ENCODE measurements at regions not wholly inside any gene's neighbourhood (a gene's known extent, or its start where the extent isn't known, plus 50 kb on each side); places are given as distances from the start of the nearest gene placed in this dataset.
"Not testable (repeated sequence)": the region's sequence is repeated elsewhere in the genome, so short reads cannot be mapped to it uniquely, and the experiment has no call there.

DNA sequence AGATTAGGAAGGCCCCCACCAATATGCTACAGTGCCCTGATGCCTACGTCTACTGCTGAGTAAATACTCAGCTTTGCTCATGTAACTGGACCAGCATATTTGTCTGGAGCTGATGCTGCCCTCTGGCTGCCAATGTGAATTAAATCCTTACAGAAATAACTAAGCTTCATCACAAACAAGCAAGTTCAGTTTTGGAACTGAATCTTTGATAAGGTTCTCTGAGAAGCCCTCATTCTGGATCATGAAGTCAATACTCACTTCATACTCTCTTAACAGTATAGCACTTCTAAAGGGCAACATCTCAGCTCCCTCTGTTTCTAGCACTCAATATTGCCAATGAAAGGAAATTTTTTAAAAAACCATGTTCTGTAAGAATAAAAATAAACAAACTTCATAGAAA, 246.7 kb downstream of the ETV1 start:
- no peak for DNase-seq

DNA sequence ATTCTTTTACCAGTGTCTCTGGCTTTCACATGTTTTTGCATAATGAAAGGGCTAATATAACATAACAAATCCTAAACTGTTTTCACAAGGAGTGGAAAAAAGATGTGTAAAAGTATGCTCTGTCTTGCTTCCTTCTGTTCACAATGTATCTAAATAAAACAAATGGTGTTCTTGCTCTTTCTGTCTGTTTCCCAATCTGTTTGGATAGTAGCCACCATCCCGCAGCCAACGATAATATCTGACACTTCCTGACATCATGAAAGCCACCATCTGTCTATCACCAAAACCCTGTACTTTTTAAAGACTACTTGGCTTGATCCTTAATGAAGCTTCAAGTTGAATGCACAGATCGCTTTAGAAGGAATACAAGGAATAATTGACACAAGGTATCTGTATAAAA, 246.2 kb downstream of the ETV1 start:
- DNase-seq, result no peak

DNA sequence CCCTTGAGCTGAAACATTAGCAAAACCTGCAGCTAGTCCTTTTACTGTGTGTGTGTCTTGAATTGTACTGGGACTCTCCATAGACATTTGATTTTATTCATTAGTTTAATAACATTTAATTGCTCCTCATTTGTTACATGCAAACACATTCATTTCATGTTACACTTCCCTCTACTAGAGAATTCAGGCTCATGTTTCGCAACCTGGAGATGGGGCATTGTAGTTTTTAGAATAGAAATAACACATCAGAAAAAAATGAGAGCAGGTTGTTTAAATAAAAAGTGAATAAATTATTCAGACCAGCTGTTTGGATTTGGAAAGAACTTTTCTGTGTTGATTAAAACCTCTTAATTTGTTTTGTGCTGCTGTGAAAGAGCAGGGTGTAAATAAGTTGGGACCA, 243.9 kb downstream of the ETV1 start:
- DNase-seq, result no peak

DNA sequence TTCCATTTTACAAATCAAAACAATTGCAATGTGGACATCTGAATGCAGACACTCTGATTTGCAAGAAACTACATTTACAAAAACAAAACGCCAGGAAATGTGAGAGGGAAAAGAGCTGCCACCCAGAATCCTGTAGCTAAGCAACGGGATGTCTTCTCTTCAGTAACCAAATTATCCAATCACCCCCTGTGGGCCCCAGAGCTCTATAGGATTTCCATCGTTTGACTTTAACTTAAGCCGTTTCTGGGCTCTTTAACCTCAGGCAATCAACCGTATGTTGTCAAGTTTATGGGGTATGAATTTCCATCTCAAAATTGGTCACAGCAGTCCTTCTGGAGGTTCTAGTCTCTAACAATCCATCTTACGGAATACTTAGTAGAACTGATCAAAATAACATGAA, 240.5 kb downstream of the ETV1 start:
- DNase-seq, result no peak

DNA sequence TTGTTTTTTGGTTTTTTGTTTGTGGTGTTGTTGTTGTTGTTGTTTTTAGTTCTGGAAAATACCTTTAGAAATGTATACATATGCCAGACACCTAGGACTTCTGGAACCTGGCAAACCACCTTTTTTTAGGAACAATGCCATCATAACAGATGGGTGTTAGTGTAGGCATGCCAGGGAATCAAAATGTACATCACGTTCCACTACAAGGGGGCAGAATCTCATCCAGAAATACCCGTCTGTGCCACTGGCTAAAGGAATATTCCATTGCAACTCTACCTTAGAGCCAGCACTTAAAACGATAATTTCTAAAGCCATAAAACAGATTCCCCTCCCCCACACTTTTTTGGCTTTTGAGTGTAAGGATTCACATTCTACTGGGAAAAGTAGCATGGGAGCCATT, 239.8 kb downstream of the ETV1 start:
- DNase-seq, result no peak

DNA sequence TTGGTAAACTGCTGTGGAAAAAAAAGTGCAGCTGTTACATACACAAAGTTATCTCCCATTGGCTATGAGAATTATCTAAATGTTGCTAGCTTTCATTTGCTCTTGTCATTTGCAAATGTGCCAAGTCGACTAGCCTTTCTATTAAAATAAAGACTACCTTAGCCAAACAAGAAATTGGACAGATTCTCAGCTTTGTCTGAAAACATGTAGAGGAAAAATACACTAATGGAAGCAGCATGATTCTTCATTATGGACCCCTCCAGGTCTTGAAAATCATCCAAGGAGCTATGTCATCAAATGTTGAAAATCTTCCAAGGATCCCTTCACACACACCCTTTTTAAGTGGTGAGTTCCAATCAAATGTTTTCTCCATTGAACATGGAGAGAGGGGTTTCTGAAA, 237.7 kb downstream of the ETV1 start:
- DNase-seq, result no peak

DNA sequence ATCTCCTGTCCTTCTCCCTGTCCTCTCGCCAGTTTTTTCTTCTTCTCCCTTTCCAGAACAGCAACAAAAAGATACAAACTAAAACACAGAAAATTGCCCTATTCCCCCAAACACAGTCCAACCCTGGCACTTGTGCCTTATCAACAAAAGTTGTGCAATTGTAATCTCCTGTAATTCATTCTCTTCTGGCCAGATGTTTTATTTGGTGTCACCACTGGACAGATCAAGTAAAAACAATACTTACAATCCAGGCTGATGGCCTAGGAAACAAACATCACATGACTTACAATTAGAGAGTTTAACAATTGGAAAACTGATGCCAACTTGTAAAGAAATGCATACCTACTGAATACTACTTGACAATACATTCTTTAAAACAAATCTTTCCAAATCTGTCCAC, 231.6 kb downstream of the ETV1 start:
- DNase-seq, result no peak

DNA sequence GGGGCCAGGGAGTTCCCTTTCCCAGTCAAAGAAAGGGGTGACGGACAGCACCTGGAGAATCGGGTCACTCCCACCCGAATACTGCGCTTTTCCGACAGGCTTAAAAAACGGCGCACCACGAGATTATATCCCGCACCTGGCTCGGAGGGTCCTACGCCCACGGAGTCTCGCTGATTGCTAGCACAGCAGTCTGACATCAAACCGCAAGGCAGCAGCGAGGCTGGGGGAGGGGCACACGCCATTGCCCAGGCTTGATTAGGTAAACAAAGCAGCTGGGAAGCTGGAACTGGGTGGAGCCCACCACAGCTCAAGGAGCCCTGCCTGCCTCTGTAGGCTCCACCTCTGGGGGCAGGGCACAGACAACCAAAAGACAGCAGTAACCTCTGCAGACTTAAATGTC, 223.6 kb downstream of the ETV1 start:
- not testable (repeated sequence) for DNase-seq

DNA sequence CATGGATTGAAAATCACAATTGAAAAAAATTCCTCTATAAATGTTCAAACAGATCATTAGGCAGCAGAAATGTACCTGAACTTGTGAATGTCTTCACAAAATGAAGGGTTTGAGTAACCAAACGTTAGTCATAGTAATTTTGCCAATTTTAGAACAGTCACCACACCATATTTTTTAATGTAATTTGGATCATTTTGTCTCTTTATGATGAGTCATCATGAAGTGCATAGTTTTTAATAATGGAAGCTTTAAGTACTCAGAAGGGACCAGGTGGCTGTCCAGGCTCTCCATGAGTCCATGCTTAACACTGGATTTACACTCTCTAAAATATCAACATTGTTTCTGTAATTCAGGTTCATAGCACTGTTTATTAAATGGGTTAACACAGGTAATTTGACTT, 219.2 kb downstream of the ETV1 start:
- DNase-seq, result no peak

DNA sequence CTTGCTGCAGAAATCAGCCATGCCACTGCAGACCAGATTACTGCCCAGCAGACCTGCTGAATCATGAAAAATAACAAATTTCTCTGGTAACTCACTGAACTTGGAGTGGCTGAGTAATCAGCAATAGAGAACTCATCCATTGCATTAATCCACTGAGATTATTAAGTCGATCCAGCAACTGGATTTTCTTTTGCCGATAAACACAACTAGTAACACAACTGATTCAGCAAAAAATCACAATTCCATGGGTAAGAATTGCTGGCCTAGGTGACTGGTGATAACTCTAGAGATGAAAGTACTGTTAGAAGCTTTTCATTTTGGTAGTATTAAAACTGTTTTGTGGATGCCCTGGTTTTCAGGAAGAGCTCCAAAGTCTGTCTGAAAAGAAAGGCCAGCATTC, 214.5 kb downstream of the ETV1 start:
- DNase-seq, result no peak

DNA sequence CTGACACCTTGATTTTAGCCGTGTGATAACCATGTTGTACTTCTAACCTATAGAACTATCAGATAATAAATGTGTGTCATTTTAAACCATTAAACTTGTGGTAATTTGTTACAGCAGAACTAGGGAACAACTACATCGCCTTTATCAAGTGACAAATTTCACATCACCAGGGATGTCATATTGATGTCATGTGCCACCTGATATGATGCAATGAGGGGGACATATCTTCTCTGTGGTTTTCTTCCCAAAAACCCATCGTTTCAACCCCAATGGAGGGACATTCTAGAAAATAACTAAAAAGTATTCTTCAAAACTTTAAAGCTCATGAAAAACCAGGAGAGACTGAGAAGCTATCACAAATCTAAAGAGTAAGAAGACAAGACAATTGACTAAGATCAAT, 212.2 kb downstream of the ETV1 start:
- DNase-seq, result no peak

DNA sequence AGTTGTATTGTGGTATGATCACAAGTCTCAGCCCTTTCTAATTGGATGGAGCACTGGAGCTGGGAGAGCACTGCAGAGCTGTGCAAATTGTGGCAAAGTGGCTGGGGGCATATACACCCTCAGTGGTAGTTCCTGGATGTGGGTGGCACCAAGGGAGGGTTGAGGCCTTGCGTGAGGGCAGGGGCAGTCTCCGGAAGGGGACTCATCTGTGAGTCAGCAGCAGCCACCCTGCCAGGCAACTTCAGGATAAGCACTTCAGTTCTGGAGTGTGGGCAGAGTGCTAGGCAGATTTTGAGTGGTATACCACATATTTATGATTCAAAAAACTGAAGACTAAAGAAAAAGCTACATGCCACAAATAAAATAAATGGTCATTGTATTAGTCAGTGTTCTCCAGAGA, 210.5 kb downstream of the ETV1 start:
- peak; percentile 5 for DNase-seq

DNA sequence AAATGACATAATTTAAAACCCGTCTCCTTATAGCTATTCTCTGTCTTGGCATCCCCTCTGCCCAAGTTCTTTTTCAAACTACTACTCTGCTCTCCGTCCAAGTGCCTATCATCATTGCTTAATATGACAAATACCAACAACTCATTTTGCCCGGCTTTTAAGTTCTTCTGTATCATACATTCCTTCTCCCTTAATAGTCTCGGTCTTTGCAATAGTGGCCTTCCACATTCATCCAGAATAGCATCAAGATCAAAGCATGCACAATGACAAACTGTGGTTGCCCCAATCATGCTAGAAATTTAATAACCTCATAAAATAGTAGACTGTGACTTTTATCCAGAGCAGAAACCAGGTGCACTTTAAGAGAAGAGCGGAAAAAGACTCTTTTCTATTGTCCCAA, 198.9 kb downstream of the ETV1 start:
- DNase-seq, result no peak

DNA sequence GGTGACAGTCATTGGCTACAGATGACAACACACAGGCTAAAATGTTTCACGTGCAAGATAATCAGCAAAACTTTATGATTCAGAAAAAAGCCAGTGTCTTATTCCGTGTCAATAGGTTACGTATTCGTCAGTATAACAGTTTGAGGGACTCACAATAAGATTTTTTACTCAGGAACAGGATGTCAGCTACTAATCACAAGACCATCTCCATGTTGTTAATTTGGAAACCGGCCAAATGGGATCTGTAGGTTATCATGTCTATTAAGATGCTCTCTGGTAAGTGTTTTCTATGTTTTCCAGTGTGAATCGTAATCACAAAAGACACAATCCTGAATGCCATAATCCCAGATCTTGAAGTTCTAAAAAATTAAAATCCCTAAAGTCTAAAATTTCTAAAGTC, 197.3 kb downstream of the ETV1 start:
- no peak for DNase-seq

DNA sequence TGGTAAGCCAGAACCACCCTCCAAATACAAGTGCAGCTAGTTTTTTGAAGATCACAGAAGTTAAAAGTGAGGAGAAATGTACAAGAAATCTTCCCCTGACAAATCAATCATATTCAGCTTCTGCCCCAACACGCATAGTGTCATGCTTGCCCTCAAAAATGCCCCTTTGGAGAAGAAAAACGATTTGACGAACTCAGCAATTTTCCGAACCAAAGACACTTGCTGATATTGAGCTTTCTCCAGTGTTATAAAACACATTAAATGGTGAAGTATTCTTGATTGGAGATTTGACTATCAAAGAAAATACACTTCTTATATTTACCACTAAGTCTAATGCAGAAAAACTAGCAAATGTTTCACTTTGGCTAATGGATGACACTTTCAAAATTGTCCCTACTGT, 195.5 kb downstream of the ETV1 start:
- no peak for DNase-seq

DNA sequence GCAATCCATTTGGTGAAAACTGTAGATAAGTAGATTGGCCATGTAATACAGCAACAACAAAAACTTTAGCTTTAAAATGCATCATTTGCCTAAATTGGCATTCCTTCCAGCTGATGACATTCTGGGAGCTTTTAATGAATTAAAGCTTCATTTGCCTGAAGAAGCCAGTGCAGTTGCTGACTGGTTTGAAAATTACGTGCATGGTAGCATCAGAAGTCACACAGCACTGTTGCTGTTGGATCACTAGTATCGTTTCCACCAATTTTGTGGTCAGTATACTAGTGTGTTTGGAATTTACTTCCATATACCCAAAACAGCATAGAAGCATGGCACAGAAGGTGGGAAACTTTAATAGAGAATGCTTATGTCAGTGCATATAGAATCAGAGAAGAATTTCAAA, 194.9 kb downstream of the ETV1 start:
- DNase-seq, result no peak

DNA sequence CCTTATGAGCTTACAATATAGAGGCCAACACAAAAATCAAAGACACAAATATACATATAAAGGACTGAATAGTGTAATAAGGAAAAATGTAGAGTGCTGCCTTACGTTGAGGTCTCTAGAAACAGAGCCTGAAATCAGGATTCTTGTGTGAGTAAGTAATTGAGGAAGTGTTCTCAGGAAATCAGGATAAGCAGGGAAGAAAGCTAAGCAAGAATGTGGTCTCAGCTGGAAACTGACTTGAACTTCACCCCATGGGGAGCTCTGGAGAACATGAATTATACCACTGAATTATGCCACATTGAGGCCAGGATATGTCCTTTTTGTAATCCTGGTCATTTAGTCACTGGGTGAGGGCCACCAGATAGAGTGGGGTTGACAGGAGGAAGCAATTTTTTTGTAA, 191.9 kb downstream of the ETV1 start:
- no peak for DNase-seq

DNA sequence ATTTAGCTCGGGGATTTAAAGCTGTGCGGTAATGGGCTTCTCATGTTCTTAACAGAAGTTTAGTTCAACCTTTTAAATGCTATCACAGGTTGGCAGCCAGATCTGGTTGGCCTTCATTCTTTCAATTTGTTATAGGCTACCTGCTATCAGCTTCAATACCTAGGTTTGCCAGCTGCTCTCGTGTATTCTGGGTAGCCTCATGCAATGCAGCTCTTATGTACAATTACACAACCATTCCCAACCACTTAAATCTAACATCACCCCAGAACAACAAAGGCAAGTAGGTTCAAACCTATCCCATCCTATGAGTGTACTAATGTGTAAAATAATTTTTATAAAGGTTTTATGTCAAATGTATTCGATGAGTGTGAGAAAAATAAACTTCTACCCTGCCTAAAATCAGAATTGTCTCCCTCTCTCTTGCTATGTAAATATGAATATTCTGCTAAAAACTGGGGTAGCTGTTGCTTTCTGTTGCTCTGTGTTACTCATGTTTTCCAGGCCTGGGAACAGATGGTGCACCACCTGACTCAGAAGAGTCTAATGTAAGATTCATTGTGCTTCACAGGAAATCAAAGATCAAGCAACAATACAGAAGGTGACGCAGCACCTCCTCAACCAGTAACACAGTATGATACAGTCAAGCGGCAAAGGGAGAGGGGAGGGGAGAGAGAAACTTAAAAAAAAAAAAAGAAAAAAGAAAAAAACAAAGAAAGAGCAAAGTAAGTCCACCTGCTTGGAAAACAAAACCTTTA, 188.6 kb downstream of the ETV1 start:
- peak; percentile 12 for DNase-seq

DNA sequence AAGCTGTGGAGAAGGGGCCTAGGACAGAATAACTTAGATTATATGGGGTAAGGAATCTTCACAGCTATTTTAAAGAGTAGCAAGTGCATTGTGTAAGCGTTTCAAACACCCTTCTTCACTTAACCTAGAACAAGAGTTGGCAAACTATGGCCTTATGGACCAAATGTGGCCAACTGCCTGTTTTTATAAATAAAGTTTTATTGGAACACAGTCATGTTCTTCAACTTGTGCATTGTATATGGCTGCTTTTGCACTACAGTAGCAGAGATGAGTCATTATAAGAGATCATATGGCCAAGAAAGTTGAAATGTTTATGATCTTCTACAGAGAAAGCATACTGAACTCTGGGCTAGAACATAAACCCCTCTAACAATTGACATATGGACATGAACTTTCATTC, 187.8 kb downstream of the ETV1 start:
- DNase-seq, result no peak

DNA sequence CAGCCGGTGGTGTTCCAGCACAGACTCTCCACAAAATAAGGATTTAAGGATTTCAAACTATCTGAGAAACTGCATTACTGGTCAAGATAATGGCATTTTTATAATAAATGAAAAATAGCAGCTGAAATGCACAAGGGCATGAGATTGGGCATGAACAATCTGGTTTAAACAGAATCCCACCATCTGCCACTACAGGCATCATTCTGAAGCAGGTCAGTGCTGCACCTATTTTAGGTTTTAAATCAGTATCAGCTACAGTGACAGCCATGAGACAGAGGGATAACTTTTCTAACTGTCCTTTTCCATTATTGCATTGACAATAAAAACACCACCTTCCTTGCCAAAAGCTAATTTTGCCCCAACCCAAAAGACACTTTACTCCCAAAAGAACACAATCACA, 186.8 kb downstream of the ETV1 start:
- no peak for DNase-seq

DNA sequence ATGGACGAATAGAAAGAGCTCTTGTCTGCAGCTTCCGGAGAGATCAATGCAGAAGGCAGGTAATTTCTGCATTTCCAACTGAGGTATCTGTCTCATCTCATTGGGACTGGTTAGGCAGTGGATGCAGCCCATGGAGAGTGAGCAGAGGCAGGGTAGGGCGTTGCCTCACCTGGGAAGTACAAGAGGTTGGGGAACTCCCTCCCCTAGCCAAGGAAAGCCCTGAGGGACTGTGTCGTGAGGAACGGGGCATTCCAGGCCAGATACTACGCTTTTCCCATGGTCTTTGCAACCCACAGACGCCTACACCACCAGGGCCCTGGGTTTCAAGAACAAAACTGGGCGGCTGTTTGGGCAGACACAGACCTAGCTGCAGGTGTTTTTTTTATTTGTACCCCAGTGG, 186.3 kb downstream of the ETV1 start:
- no peak for DNase-seq

DNA sequence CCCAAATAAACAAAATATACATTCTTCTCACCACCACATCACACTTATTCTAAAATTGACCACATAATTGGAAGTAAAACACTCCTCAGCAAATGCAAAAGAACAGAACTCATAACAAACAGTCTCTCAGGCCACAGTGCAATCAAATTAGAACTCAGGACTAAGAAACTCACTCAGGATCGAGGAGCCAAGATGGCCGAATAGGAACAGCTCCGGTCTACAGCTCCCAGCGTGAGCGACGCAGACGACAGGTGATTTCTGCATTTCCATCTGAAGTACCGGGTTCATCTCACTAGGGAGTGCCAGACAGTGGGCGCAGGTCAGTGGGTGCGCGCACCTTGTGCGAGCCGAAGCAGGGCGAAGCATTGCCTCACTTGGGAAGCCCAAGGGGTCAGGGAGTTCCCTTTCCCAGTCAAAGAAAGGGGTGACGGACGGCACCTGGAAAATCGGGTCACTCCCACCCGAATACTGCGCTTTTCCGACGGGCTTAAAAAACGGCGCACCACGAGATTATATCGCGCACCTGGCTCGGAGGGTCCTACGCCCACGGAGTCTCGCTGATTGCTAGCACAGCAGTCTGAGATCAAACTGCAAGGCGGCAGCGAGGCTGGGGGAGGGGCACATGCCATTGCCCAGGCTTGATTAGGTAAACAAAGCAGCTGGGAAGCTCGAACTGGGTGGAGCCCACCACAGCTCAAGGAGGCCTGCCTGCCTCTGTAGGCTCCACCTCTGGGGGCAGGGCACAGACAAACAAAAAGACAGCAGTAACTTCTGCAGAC, 183.2 kb downstream of the ETV1 start:
- DNase-seq, result not testable (repeated sequence)

DNA sequence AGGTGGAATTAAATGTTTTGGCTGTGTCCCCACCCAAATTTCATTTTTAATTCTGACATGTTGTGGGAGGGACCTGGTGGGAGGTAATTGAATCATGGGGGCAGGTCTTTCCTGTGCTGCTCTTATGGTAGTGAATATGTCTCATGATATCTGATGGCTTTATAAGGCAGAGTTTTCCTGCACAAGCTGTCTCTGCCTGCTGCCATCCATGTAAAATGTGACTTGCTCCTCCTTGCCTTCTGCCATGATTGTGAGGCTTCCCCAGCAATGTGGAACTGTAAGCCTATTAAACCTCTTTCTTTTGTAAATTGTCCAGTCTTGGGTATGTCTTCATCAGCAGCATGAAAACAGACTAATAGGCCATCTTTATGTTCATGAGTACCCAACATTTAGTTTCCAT, 172.2 kb downstream of the ETV1 start:
- not testable (repeated sequence) for DNase-seq

DNA sequence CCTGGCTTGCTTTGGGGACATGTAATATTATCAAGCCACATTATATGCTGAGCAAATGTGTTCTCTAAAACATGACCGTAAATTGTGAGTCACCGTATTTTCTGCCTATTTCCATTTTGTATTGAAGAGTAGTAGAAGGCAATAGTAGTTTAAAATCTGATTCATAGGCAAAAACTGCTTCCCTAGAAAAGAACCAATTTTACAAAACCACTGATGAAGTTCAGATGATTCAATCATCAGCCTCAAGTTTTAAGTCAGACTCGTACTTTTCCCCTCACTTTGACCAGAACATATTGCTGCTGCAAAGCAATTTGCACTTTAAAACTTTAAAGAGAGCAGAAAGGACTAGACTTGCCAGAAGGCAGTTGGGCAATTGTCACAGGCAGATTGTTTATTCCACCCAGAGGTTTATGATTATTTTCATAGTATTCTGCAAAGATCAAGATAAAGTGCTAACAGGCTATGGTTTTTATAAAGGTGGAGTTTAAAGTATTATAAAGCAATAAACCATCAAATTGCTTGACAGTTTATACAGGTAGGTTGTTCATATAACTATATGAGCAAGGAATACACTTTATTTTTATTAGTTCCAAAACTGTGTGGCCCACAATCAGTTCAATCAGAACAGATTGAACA, 168.2 kb downstream of the ETV1 start:
- DNase-seq, result no peak

All from NCI-H510A (cell line).